HCT116 (cell line): ENCODE measurements at regions not wholly inside any gene's neighbourhood (a gene's known extent, or its start where the extent isn't known, plus 50 kb on each side); places are given as distances from the start of the nearest gene placed in this dataset.

Source experiments
- ATAC-seq: fragments of 200-7000 bp; cut with Tn5 transposase; 2 replicates; pipeline ENCODE4 v1.9.1; 2020; ENCODE audit warnings: mild to moderate bottlenecking, moderate library complexity
- BruUV-seq: library from RNA; stranded (reverse); fragments of 400-500 nt; replicated peaks from 2 replicates; lab custom pipeline; 2021; lab: Mats Ljungman, UMichigan
- CTCF ChIA-PET: fragments of 300-600 bp; sonication (Branson Sonifier 250); formaldehyde crosslinking; loops from one replicate; lab custom pipeline; 2021; ENCODE audit warnings: antibody characterized with exemption; lab: Charles Lee
- POLR2A ChIA-PET: fragments of 300-600, 350-600 bp; sonication (Branson Sonifier 250); formaldehyde crosslinking; loops from one replicate; lab custom pipeline; 2021; ENCODE audit warnings: antibody characterized with exemption; lab: Charles Lee
- RAD21 ChIA-PET, 2 experiments: fragments of 300-600 bp; sonication (Branson Sonifier 250); formaldehyde crosslinking; loops; one replicate each; lab custom pipeline; 2023; ENCODE audit warnings: low total read pairs in 2 of 2; ENCODE audit not compliant: uncharacterized antibody in 2 of 2, unreplicated experiment in 2 of 2, low non-redundant PET in 1 of 2; lab: Charles Lee
- DNase-seq: peaks from one replicate; pipeline ENCODE4 v3.0.0-alpha.2; 2010; ENCODE audit warnings: low read depth, low spot score
- H2AFZ ChIP-seq: fragments of 200-600 bp; shearing (Covaris generic), sonication (generic); 2 replicates; pipeline ENCODE4 v1.6.1; 2017; ENCODE audit warnings: low read depth, mixed run types, mixed read lengths, antibody characterized with exemption, low read length; ENCODE audit not compliant: poor library complexity, severe bottlenecking
- H3K27ac ChIP-seq: 2 replicates; pipeline ENCODE4 v1.5.1; 2012; ENCODE audit warnings: low read depth, low read length
- H3K27me3 ChIP-seq: fragments of 200-600 bp; sonication (generic); 2 replicates; pipeline ENCODE4 v1.6.1; 2016; ENCODE audit warnings: mixed run types, low read length, mixed read lengths; ENCODE audit not compliant: insufficient read depth
- H3K36me3 ChIP-seq, 2 experiments: fragments of 200-500 bp in 1 of 2; fragments of 200-600 bp in 1 of 2; sonication (Bioruptor generic) in 1 of 2; sonication (generic) in 1 of 2; 2 replicates each; pipeline versions ENCODE4 v1.5.1 to v1.6.1; 2014 to 2016; ENCODE audit warnings: low read length in 2 of 2, inconsistent platforms in 1 of 2, mixed read lengths in 1 of 2, mixed run types in 1 of 2; ENCODE audit not compliant: insufficient read depth in 2 of 2, control insufficient read depth in 1 of 2
- H3K4me1 ChIP-seq, 2 experiments: fragments of 200-600 bp in 1 of 2; sonication (generic) in 1 of 2; 2 replicates each; pipeline versions ENCODE4 v1.5.1 to v1.6.1; 2012 to 2017; ENCODE audit warnings: low read length in 2 of 2, inconsistent platforms in 1 of 2, mild to moderate bottlenecking in 1 of 2, mixed read lengths in 1 of 2, mixed run types in 1 of 2, moderate library complexity in 1 of 2; ENCODE audit not compliant: insufficient read depth in 2 of 2, control insufficient read depth in 1 of 2
- H3K4me2 ChIP-seq: fragments of 200-600 bp; sonication (generic); 2 replicates; pipeline ENCODE4 v1.6.1; 2017; ENCODE audit warnings: mixed run types, low read length, mixed read lengths
- H3K4me3 ChIP-seq, 2 experiments: fragments of 200-600 bp in 1 of 2; sonication (generic) in 1 of 2; replicated peaks in 1 of 2; 2 replicates each; pipeline ENCODE4 v1.5.1; 2011 to 2016; ENCODE audit warnings: low read length in 2 of 2, control low read depth in 1 of 2, low read depth in 1 of 2, mild to moderate bottlenecking in 1 of 2, mixed read lengths in 1 of 2, mixed run types in 1 of 2
- H3K79me2 ChIP-seq: fragments of 200-600 bp; sonication (generic); 2 replicates; pipeline ENCODE4 v1.6.1; 2017; ENCODE audit warnings: mild to moderate bottlenecking, mixed run types, low read length, moderate library complexity, mixed read lengths; ENCODE audit not compliant: insufficient read depth
- H3K9ac ChIP-seq: fragments of 200-600 bp; sonication (generic); 2 replicates; pipeline ENCODE4 v1.6.1; 2016; ENCODE audit warnings: low read length, mixed read lengths
- H3K9me2 ChIP-seq: fragments of 200-600 bp; sonication (generic), shearing (Covaris generic); 2 replicates; pipeline ENCODE4 v1.6.1; 2017; ENCODE audit warnings: mixed run types, mild to moderate bottlenecking, moderate library complexity; ENCODE audit not compliant: insufficient read depth
- H3K9me3 ChIP-seq, 2 experiments: fragments of 200-500 bp in 1 of 2; fragments of 200-600 bp in 1 of 2; sonication (Bioruptor generic) in 1 of 2; sonication (generic) in 1 of 2; 2 replicates each; pipeline ENCODE4 v1.6.1; 2014 to 2017; ENCODE audit warnings: low read length in 2 of 2, mixed read lengths in 2 of 2, inconsistent platforms in 1 of 2, low read depth in 1 of 2, mild to moderate bottlenecking in 1 of 2, mixed run types in 1 of 2, moderate library complexity in 1 of 2; ENCODE audit not compliant: control insufficient read depth in 1 of 2, insufficient read depth in 1 of 2
- H4K20me1 ChIP-seq: fragments of 200-600 bp; sonication (generic), shearing (Covaris generic); 2 replicates; pipeline ENCODE4 v1.6.1; 2017; ENCODE audit warnings: mixed run types, mild to moderate bottlenecking, moderate library complexity; ENCODE audit not compliant: insufficient read depth
- CBX3 ChIP-seq: IDR thresholded peaks from 2 replicates; pipeline ENCODE4 v1.6.1; 2012; ENCODE audit warnings: low read depth
- EGR1 ChIP-seq: IDR thresholded peaks from 2 replicates; pipeline ENCODE4 v1.6.1; 2012; ENCODE audit warnings: low read depth
- ELF1 ChIP-seq: IDR thresholded peaks from 2 replicates; pipeline ENCODE4 v1.6.1; 2012; ENCODE audit warnings: low read depth, borderline replicate concordance
- EZH2 ChIP-seq: fragments of 200-600 bp; sonication (generic); IDR thresholded peaks from 2 replicates; pipeline ENCODE4 v1.6.1; 2017; ENCODE audit warnings: antibody characterized with exemption, mixed run types
- EZH2phosphoT487 ChIP-seq: fragments of 200-600 bp; IDR thresholded peaks from 2 replicates; pipeline ENCODE4 v1.6.1; 2018; ENCODE audit warnings: antibody characterized with exemption, borderline replicate concordance
- FOSL1 ChIP-seq: IDR thresholded peaks from 2 replicates; pipeline ENCODE4 v1.6.1; 2012; ENCODE audit warnings: low read depth
- JUND ChIP-seq: IDR thresholded peaks from 2 replicates; pipeline ENCODE4 v1.6.1; 2012
- POLR2A ChIP-seq: IDR thresholded peaks from 2 replicates; pipeline ENCODE4 v1.7.0; 2011; ENCODE audit warnings: borderline replicate concordance; ENCODE audit not compliant: insufficient read depth, insufficient read length; ENCODE audit errors: extremely low read depth
- POLR2AphosphoS5 ChIP-seq: IDR thresholded peaks from 2 replicates; pipeline ENCODE4 v1.6.1; 2011; ENCODE audit warnings: mild to moderate bottlenecking, low read depth, low read length, moderate library complexity
- RAD21 ChIP-seq: IDR thresholded peaks from 2 replicates; pipeline ENCODE4 v1.6.1; 2012; ENCODE audit warnings: low read depth, mild to moderate bottlenecking
- SIN3A ChIP-seq: IDR thresholded peaks from 2 replicates; pipeline ENCODE4 v1.6.1; 2012; ENCODE audit warnings: low read depth
- TCF7L2 ChIP-seq: IDR thresholded peaks from 2 replicates; pipeline ENCODE4 v1.7.0; 2011; ENCODE audit warnings: borderline replicate concordance, inconsistent platforms; ENCODE audit not compliant: insufficient read depth, insufficient read length; ENCODE audit errors: extremely low read depth
- YY1 ChIP-seq: IDR thresholded peaks from 2 replicates; pipeline ENCODE4 v1.6.1; 2011; ENCODE audit warnings: low read length, low read depth, moderate library complexity, mild to moderate bottlenecking; ENCODE audit not compliant: insufficient replicate concordance; ENCODE audit errors: extremely low read depth
- ZFX ChIP-seq: fragments of 450-650 bp; IDR thresholded peaks from 2 replicates; pipeline ENCODE4 v1.6.1; 2017
- ZNF274 ChIP-seq: fragments of 200-500 bp; sonication (Bioruptor generic); IDR thresholded peaks from 2 replicates; pipeline ENCODE4 v1.6.1; 2014; ENCODE audit warnings: mild to moderate bottlenecking, low read depth, low read length, inconsistent platforms
- intact Hi-C: fragments of 100-400 bp; cut with micrococcal nuclease; formaldehyde crosslinking; loops from 2 replicates; pipeline ENCODE4 v1.10.0; 2022
- TF ChIP-seq, protein P1 (sequence below): IDR thresholded peaks from 2 replicates; pipeline ENCODE4 v1.6.1; 2012
- TF ChIP-seq, protein P2 (sequence below): IDR thresholded peaks from 2 replicates; pipeline ENCODE4 v1.6.1; 2012
- TF ChIP-seq, protein P3 (sequence below): IDR thresholded peaks from 2 replicates; pipeline ENCODE4 v1.6.1; 2012; ENCODE audit warnings: low read depth
- TF ChIP-seq, protein P4 (sequence below), 3 experiments: fragments of 200-600 bp in 1 of 3; sonication (generic) in 1 of 3; IDR thresholded peaks in 2 of 3; conservative IDR thresholded peaks in 1 of 3; 2 replicates each; pipeline ENCODE4 v1.5.1; 2012 to 2017; ENCODE audit warnings: low read depth in 2 of 3, low read length in 2 of 3, antibody characterized with exemption in 1 of 3, borderline replicate concordance in 1 of 3, control low read depth in 1 of 3, mild to moderate bottlenecking in 1 of 3, mixed read lengths in 1 of 3, mixed run types in 1 of 3, moderate library complexity in 1 of 3; ENCODE audit not compliant: insufficient read depth in 1 of 3
- TF ChIP-seq, protein P5 (sequence below): IDR thresholded peaks from 2 replicates; pipeline ENCODE4 v1.6.1; 2011; ENCODE audit warnings: mild to moderate bottlenecking, low read length, moderate library complexity; ENCODE audit not compliant: insufficient replicate concordance; ENCODE audit errors: extremely low read depth

DNA sequence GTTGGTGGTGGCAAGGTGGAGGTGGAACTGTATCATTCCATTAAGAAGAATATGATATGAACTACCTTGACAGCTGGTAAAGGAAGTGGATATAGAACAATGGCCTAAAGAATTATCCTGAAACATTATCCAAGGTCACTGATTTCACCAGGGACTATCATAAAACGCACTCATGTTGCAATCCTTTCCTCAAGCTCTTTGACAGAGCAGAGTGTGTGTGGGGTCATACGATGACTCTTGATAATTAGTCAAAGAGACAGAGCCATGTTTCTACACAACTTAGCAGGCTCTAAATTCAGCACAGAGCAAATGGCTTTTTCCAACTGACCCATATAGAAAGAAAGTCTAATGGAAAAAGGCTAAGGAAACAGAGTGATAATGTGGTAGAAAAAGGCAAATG lies 126.4 kb upstream of the ANKFN1 start (continued):
- TF ChIP-seq CBX3 (no peak), SIN3A (no peak), EZH2phosphoT487 (no peak), JUND (no peak)
- TF ChIP-seq, protein P1, sequence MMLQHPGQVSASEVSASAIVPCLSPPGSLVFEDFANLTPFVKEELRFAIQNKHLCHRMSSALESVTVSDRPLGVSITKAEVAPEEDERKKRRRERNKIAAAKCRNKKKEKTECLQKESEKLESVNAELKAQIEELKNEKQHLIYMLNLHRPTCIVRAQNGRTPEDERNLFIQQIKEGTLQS, result no peak
- TF ChIP-seq, all 23 proteins: peak for 0

DNA sequence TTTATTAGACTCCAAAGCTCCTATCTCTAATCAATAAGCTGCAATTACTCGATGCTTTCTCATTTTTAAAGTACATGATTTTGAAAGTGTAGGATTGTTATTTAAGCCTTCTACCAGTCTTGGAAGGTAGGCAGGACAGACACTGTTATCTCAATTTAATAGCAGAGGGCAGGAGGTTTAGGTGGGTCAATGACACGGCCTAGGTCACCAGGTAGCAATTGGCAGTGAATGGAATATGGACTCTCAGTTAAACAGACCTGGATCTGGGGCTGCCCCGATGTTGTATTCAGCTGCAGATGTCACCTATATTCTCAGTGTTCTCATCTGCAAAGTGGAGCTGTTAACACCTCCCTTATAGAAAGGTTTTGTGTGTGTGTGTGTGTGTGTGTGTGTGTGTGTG lies 124.4 kb upstream of the ANKFN1 start:
- Histone ChIP-seq H3K9me2 (no peaks in the 10 kb centered on the region), H3K9ac (no peak overlapping the region), H3K9me3 (no peaks in the 10 kb centered on the region), H3K36me3 (no peaks in the 10 kb centered on the region), H3K79me2 (no peaks in the 10 kb centered on the region), H3K27me3 (peaks cover 10% of the 10 kb centered on the region; the same call in 1 of the 2 replicates), H3K4me2 (no peak overlapping the region), H4K20me1 (no peaks in the 10 kb centered on the region), H2AFZ (no peak overlapping the region), H3K4me1 (no peaks in the 10 kb centered on the region), H3K4me3 (no peak overlapping the region), H3K27ac (no peak overlapping the region)
- ATAC-seq, result no peak
- ChIA-PET CTCF (no interaction called here), RAD21 (no interaction called here), POLR2A (no interaction called here)
- no peak for DNase-seq
- no TSS peak for BruUV-seq
- intact Hi-C loops, result no loop called here
- TF ChIP-seq POLR2A (no peak), ZFX (no peak), FOSL1 (no peak), TCF7L2 (no peak), EZH2 (no peak), POLR2AphosphoS5 (no peak), JUND (no peak), ELF1 (no peak), RAD21 (no peak), ZNF274 (no peak), YY1 (no peak), EGR1 (no peak), SIN3A (no peak)
- TF ChIP-seq, protein P2, sequence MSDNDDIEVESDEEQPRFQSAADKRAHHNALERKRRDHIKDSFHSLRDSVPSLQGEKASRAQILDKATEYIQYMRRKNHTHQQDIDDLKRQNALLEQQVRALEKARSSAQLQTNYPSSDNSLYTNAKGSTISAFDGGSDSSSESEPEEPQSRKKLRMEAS, result no peak
- TF ChIP-seq, protein P3, sequence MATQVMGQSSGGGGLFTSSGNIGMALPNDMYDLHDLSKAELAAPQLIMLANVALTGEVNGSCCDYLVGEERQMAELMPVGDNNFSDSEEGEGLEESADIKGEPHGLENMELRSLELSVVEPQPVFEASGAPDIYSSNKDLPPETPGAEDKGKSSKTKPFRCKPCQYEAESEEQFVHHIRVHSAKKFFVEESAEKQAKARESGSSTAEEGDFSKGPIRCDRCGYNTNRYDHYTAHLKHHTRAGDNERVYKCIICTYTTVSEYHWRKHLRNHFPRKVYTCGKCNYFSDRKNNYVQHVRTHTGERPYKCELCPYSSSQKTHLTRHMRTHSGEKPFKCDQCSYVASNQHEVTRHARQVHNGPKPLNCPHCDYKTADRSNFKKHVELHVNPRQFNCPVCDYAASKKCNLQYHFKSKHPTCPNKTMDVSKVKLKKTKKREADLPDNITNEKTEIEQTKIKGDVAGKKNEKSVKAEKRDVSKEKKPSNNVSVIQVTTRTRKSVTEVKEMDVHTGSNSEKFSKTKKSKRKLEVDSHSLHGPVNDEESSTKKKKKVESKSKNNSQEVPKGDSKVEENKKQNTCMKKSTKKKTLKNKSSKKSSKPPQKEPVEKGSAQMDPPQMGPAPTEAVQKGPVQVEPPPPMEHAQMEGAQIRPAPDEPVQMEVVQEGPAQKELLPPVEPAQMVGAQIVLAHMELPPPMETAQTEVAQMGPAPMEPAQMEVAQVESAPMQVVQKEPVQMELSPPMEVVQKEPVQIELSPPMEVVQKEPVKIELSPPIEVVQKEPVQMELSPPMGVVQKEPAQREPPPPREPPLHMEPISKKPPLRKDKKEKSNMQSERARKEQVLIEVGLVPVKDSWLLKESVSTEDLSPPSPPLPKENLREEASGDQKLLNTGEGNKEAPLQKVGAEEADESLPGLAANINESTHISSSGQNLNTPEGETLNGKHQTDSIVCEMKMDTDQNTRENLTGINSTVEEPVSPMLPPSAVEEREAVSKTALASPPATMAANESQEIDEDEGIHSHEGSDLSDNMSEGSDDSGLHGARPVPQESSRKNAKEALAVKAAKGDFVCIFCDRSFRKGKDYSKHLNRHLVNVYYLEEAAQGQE, result no peak
- TF ChIP-seq, protein P4, sequence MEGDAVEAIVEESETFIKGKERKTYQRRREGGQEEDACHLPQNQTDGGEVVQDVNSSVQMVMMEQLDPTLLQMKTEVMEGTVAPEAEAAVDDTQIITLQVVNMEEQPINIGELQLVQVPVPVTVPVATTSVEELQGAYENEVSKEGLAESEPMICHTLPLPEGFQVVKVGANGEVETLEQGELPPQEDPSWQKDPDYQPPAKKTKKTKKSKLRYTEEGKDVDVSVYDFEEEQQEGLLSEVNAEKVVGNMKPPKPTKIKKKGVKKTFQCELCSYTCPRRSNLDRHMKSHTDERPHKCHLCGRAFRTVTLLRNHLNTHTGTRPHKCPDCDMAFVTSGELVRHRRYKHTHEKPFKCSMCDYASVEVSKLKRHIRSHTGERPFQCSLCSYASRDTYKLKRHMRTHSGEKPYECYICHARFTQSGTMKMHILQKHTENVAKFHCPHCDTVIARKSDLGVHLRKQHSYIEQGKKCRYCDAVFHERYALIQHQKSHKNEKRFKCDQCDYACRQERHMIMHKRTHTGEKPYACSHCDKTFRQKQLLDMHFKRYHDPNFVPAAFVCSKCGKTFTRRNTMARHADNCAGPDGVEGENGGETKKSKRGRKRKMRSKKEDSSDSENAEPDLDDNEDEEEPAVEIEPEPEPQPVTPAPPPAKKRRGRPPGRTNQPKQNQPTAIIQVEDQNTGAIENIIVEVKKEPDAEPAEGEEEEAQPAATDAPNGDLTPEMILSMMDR (IDR thresholded peaks at IDR 0.05 in 2 of 3, conservative IDR thresholded peaks at IDR 0.05 in 1 of 3; ENCODE audit: borderline replicate concordance in 1 of 3, insufficient read depth in 1 of 3, low read depth in 2 of 3, low read length in 2 of 3), result no peak
- TF ChIP-seq, protein P5, sequence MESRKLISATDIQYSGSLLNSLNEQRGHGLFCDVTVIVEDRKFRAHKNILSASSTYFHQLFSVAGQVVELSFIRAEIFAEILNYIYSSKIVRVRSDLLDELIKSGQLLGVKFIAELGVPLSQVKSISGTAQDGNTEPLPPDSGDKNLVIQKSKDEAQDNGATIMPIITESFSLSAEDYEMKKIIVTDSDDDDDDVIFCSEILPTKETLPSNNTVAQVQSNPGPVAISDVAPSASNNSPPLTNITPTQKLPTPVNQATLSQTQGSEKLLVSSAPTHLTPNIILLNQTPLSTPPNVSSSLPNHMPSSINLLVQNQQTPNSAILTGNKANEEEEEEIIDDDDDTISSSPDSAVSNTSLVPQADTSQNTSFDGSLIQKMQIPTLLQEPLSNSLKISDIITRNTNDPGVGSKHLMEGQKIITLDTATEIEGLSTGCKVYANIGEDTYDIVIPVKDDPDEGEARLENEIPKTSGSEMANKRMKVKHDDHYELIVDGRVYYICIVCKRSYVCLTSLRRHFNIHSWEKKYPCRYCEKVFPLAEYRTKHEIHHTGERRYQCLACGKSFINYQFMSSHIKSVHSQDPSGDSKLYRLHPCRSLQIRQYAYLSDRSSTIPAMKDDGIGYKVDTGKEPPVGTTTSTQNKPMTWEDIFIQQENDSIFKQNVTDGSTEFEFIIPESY, result no peak
